Fibroblast of skin of left biceps (primary cell): ENCODE measurements at regions not wholly inside any gene's neighbourhood (a gene's known extent, or its start where the extent isn't known, plus 50 kb on each side); places are given as distances from the start of the nearest gene placed in this dataset.
"Not testable (repeated sequence)": the region's sequence is repeated elsewhere in the genome, so short reads cannot be mapped to it uniquely, and the experiment has no call there.

ENCODE experiments used
- DNase-seq, 2 experiments: peaks; one replicate each; pipeline ENCODE4 v3.0.0-alpha.2; 2013; ENCODE audit warnings: low read depth in 2 of 2

DNA sequence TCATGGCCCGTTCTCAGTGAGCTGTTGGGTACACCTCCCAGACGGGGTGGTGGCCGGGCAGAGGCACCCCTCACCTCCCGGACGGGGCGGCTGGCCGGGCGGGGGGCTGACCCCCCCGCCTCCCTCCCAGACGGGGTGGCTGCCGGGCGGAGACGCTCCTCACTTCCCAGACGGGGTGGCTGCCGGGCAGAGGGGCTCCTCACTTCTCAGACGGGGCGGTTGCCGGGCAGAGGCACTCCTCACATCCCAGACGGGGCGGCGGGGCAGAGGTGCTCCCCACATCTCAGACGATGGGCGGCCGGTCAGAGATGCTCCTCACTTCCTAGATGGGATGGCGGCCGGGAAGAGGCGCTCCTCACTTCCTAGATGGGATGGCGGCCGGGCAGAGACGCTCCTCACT, 129.7 kb upstream of the DAAM1 start:
- not testable (repeated sequence) for DNase-seq

DNA sequence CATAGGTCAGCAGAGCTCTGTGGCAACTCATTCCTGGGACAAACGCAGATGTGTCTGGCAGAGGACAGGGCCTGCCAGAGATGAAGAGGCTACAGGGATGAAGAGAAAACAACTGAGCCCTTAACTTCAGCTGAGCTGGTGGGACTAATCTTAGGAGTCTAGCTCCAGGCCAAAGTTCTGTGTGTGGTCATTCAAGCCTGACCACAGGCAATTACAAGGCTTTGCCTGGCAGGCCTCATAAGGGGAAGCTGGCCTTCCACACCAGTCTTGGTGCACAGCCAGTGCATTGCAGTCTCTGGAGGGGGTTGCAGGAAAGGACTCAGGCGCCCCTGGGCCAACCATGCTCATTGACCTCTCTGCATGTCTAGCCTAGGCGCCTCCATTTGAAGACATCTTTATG, 127.6 kb upstream of the DAAM1 start:
- DNase-seq: no peak

DNA sequence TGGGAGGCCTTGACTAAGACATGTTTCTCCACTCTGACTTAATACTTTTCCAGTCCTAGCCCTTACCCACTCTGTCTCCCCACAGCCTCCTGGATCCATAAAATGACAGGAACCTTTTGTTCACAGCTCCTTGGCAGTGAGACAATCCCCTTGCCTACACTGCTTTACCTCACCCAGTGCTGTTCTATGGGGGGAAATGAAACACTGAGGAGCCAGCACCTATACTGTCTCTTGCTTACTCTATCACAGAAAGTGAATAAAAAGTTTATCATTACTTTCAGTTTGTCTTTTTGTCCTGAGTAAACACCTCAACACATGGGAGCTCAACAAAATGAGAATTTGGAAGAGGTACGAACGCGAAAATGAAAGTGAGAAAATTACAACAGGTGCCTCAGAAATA, 127.2 kb upstream of the DAAM1 start:
- no peak for DNase-seq

DNA sequence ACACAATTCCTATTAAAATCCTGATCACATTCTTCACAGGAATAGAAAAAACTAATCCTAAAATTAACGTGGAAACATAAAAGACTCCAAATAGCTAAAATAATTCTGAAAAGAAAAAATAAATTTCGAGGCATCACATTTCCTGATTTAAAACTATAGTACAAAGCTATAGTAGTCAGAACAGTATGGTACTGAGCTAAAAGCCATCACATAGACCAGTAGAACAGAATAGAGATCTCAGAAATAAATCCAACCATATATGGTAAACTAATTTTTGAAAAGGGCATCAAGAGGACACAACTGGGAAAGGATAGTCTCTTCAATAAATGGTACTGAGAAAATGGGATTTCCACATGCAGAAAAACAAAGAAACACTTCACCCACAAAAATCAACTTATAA, 125.2 kb upstream of the DAAM1 start:
- no peak for DNase-seq

DNA sequence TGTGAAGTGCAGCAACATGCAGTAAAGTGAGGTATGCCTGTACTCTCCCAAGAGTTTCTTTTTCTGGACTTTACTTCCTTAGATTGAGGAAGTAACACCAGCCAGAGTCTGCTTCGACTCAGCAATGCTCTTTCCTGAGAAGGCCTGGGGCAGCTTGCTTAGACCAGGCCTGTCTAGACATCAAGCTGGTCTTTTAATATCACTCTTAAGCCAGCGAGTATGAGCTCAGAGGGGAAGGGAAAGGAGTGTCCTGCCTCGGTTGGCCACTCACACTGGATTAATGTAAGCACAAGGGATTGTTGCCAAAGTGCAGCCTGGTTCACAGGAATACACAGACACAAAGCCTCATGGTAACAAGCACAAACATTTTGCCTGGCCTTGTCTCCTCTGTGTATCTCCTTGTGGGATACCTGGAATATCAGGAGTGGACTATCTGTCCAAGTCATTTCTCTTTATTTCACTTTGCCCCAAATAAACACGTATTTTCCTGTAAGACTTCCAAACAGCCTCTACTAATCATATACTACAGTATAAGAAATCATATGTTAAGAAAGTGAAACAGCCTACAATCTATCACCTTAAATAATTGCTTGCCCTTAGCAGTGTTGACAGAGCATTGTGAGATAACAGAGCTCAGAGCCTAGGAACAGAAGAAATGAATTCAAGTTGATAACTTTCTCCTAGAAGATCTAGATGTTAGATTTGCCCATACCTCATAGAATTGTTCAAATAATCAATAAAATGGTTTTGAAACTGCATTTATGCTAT, 121.2 kb upstream of the DAAM1 start:
- no peak for DNase-seq

DNA sequence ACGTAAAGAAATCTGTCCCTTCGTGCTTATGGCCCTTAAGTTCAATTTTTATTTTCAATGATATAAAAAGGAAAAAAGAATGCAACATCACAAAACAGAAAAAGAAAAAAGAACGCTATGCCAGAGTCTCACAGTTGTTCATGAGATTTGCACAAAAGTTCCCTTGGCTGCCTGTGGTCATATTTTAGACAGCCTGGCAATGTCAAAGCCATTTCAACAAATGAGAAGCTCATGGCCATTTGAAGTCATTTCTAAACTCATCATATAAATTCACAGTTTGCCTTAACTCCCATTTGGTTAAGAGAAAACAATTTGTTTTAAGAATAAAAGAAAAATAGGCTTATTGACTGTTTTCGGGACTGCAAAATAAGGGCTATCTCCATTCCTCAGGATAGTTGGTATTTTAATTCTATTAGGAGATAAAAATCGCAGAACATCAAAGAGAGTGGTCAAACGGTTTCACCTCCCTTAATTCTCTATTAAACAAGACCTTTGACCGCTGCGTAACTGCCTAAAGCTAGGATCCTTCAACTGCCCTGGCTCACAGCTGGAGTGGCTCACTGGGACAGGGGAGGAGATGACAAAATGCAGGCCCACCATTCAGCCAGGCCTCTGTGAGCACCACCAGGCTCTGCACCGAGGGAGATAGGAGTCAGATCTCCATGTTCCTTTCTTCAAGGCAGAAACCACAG, 119.2 kb upstream of the DAAM1 start:
- DNase-seq: no peak

DNA sequence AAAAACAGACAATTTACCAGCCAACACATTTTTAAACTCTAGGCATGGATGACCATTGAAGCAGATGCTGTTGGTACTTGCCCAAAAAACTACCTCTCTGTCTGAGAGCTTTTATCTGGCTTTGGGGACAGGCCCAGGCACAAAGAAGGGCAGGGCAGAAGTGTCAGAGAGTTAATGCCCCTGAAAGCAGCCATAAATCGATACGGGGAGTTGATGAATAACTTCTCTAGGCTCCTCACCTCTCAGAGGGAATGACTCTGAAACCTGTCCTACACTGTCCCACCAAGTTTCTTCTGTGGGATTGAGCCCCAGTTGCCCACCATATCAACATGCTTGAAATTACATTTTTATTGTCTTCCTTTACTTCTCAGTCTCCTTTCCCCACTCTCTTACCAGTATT, 113.0 kb upstream of the DAAM1 start:
- DNase-seq: no peak

DNA sequence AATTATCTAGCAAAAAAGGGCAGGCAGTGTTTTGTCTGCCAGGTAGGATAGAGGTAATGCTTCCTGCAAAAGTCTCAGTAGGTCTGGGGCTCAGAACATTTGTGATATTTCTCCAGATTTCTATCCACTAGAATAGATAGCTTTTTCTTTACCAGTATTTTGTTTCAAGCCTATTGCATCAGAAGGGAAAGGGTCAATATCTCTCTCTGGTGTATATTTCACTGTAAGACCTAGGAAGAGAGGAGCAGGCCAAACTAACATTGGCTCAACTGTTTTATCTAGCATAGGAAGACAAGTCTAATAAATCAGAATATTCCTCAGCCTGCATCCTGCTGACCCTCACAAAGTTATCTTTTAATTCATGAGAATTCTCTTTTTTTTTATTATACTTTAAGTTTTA, 106.7 kb upstream of the DAAM1 start:
- no peak for DNase-seq

DNA sequence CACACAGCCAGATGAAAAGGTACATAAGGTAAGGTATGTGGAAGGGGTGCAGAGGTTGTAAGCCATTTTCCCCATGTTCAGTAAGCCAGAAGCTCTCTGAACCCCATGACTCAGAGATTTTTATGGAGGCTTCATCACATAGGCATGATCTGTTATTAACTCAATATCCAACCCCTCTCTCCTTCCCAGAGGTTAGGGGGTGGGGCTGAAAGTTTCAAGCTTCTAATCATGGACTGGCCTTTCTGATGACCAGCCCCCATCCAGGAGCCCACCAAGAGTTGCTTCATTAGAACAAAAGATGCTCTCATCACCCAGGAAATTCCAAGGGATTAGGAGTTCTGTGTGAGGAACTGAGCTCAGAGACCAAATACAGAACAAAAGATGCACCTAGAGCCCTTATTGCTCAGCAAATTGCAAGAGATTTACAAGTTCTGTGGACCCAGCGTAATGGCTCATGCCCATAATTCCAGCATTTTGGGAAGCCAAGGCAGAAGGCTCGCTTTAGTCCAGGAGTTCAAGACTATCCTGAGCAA, 103.2 kb upstream of the DAAM1 start:
- DNase-seq: no peak

DNA sequence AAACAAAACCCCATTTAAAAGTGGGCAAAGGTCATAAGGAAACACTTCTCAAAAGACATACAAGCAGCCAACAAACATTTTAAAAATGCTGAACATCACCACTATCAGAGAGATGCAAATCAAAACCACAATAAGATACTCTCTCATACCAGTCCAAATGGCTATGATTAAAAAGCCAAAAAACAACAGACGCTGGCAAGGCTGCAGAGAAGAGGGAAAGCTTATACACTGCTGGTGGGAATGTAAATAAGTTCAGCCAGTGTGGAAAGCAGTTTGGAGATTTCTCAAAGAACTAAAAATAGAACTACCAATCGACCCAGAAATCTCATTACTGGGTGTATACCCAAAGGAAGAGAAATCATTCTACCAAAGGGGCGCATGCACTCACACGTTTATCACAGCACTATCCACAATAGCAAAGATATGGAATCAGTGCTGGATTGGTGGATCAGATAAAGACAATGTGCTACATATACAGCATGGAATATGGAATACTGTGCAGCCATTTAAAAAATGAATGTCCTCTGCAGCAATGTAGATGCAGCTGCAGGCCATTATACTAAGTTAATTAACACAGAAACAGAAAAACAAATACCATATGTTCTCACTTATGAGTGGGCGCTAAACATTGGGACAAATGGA, 102.1 kb upstream of the DAAM1 start:
- peak in 1 of 2 experiments; percentile 30 for DNase-seq

DNA sequence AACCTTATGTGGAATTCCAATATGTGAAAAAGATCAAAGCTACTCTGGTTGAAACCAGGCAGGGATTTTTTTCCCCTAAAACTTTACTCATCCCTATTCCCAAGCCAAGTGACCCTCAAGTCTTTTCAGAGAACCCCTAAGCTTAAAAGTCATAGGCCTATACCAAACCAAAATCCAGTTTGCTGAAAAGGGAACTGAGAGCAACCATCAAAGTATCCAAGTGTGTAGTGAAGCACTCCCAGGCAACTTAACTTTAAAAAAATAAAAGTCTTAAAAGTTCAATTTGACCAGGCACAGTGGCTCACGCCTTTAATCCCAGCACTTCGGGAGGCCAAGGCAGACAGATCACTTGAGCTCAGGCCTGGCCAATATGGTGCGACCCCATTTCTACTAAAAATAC, 101.2 kb upstream of the DAAM1 start:
- DNase-seq: no peak

DNA sequence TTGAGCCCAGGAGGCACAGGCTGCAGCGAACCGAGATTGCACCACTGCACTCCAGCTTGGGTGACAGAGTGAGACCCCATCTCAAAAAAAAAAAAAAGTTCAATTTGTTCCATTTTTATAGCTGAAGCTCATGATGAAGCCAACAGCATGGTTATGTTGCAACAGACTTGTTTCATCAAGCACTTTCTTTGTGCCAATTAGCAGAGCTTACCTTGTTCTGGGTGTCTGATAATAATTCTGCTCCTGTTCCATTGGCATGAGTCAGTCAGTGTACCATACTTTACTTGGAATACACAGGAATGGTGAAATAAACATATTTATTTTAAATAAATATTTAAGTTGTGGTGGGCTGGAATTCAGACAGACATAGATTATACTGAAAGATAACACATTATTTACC, 100.8 kb upstream of the DAAM1 start:
- no peak for DNase-seq

DNA sequence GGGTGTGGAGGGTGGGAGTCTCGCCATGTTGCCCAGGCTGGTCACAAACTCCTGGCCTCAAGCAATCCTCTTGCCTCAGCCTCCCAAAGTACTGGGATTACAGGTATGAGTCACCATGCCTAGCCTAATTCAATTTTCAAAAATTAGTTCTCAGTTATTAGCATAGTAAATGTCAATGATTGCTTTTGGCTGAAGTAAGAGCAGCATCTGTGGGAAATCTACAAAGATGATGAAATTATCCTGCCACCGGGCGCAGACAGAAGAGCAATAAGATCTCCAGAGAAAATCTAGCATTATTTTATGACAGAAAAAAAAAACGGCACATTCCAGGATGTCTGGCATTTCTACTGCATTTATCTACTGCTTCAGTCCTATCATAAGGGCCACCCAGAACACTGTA, 97.9 kb upstream of the DAAM1 start:
- DNase-seq: no peak

DNA sequence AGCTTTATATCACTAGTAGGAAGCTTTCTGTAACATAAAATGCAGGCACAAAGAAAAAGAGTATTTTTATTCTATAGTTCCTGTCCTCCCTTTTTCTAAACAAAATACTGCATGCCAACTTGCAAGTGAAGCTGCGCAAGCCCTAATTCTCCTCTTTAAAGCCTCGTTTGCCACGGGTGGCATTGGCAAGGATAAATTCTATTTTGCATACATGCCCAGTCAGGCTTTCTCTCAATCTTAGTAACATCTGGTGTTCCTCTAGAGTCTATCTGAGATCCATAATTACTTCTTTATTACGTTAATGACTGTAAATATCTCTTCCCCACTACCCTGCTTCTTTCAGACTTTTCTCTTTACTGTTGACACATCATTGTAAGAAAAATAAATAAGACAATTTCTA, 97.1 kb upstream of the DAAM1 start:
- DNase-seq: no peak

DNA sequence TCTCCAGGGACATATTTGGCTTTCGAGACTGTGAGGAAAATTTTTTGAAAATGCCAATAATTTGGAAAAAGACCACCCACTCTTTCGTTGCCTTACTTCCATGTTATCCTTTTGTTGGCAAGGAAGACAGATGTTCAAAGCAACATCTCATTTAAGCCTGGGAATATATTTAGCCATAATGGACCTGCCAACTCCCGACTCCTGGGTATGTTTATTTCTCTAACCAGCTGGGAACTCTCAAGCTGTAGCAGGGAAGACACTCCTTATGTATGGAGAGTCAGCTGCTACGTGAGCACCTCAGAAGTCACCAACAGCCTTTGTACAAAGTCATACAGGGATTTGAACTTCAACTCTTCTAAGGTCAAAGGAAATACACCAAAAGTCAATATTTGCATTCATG, 96.5 kb upstream of the DAAM1 start:
- no peak for DNase-seq

DNA sequence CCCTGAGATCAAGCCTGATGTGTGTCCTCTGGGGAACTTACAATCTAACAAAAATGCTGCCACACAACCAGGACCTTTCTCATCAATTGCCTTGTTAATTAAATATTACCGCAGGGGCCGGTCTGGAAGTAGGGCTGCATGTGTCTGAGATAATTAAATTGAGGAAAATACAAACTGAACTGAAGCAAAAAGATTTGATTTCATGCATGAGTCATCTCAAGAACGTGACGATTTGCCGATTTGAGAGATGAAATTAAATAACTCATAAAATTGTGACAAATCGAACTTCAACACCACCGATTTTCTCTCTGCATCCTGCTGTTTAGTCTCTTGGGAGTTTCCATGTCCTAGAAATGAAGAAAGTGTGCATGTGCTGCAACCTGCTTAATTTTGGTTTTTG, 94.6 kb upstream of the DAAM1 start:
- no peak for DNase-seq

DNA sequence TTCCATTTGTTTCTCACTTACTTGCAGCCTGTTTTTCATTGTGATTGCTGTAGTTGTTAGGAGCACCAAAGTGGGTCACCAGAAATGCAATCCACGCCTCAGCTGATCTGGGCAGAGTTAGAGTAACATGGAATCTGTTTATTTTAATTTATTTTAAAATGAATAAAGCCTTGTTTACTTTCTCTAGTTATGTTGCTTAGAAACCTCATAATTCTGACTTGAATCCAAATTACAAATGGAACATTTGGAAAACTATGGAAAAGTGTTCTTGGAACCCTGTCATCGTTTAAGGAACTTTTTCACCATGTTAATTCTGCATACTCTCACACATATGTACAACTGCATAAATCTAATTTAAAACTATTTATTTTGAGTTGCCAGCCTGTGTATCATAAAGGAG, 92.2 kb upstream of the DAAM1 start:
- DNase-seq: no peak

DNA sequence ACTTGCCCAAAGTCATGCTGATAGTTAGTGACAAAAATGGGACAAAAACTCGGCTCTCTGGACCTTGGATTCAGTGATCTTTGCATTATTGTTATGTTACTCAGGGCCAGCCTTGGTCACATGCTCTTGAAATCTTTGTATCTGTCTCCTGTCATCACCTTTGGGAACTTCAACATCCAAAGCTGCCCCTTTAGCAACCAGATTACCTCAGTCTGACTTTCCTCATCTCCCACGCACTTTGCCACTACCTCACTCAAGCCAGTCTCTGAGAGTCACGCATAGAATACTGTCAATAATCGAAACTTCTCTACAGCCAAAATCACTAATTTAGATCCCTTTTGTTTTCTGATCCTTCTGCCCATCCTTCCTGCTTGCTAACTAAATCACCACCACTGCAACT, 90.8 kb upstream of the DAAM1 start:
- DNase-seq: no peak

DNA sequence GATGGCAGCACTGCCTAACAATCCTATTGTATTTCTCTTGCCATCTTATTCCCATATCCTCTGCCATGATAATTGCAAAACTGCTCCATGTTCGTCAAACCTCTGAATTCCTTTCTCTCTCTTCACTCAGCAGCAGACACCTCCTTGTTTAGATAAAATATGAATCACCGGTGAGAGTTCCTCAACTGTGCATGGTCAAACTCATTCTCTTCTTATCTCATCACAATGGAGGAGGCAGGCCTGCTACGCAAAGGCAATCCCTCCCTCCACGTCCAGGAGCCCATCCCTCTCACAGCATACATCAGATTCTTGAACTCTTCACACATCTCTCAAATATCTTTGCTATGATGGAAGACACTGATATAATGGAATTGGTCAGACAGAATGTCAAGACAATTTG, 90.1 kb upstream of the DAAM1 start:
- peak; percentile 70 for DNase-seq

DNA sequence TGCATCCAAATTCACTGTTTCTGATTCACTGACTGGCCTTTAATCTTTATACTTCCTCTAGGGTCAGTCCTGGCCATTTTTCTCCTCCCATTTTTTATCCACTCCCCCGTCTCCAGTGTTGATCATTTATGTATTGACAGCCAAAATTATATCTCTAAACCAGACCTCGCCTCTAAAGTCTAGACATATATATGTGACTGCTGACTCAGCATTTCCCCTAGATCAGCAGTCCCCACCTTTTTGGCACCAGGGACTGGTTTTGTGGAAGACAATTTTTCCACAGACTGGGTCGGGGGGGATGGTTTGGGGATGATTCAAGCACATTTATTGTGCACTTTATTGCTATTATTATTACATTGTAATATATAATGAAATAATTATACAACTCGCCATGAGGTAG, 88.3 kb upstream of the DAAM1 start:
- no peak for DNase-seq

DNA sequence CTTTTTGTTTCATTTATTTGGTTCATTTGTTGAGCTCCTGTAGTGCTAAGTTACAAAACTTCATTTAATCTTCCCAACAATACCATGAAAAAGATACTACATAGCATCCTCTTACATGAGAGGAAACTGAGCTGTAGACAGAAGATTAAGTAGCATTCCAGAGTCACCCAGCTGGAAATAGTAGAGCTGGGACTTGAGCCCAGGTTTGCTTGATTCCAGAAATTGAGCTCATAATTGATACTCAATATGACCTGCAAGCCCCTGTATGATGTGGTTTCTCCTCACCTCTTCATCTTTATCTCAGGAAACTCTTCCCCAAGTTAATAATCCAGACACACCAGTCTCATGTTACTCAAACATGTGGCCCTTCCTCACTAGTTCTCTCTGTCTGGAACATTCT, 87.0 kb upstream of the DAAM1 start:
- DNase-seq: no peak

DNA sequence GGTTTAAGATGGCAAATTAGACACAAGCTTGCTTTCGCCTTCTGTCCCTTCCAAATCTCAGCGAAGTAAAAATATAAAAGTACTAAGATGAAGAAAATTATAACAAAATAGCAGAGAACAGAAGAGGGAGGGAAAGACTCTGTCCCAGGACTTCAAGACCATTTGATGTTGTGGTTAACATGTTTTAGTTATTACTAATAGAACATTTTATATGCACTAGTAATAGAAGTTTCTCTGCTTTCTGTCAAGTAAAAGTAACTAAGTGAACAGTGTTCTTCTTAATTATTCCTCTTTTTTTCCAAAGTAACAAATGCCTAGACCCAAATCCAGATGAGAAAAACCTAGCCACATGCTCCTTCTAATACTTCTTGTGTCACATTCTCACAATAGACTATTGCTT, 85.1 kb upstream of the DAAM1 start:
- no peak for DNase-seq

DNA sequence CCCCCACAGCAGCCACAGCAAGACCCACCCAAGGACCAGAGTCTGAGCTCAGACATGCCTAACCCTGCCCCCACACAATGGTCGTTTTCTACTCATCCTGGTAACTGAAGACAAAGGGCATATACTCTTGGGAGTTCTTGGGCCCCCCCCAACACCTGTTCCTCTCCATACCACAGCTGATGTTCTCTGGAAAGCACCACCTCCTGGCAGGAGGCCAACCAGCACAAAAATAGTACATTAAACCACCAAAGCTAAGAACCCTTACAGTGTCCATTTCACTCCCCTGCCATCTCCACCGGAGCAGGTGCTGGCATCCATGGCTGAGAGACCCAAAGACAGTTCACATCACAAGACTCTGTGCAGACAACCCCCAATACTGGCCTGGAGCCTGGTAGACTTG, 80.6 kb upstream of the DAAM1 start:
- DNase-seq: no peak
